Hepatocyte (in vitro differentiated cells): ENCODE measurements at regions not wholly inside any gene's neighbourhood (a gene's known extent, or its start where the extent isn't known, plus 50 kb on each side); places are given as distances from the start of the nearest gene placed in this dataset.
"Not testable (repeated sequence)": the region's sequence is repeated elsewhere in the genome, so short reads cannot be mapped to it uniquely, and the experiment has no call there.

ENCODE experiments used
- DNase-seq: peaks from one replicate; pipeline ENCODE4 v3.0.0-alpha.2; 2016; ENCODE audit warnings: low spot score
- H2AFZ ChIP-seq: fragments of 200-600 bp; sonication (generic); 2 replicates; pipeline ENCODE4 v1.6.0; 2016; ENCODE audit warnings: antibody characterized with exemption, mild to moderate bottlenecking
- H3K27ac ChIP-seq: fragments of 200-600 bp; sonication (generic); 2 replicates; pipeline ENCODE4 v1.5.1; 2016; ENCODE audit warnings: mild to moderate bottlenecking
- H3K27me3 ChIP-seq: fragments of 200-600 bp; sonication (generic); 2 replicates; pipeline ENCODE4 v1.6.1; 2016
- H3K36me3 ChIP-seq: fragments of 200-600 bp; sonication (generic); replicated peaks from 2 replicates; pipeline ENCODE4 v1.5.1; 2016; ENCODE audit warnings: low read depth; ENCODE audit not compliant: insufficient read depth
- H3K4me1 ChIP-seq: fragments of 200-600 bp; sonication (generic); 2 replicates; pipeline ENCODE4 v1.5.1; 2016; ENCODE audit warnings: mild to moderate bottlenecking, moderate library complexity; ENCODE audit not compliant: insufficient read depth
- H3K4me2 ChIP-seq: fragments of 200-600 bp; sonication (generic); 2 replicates; pipeline ENCODE4 v1.6.0; 2016
- H3K4me3 ChIP-seq: fragments of 200-600 bp; sonication (generic); 2 replicates; pipeline ENCODE4 v1.5.1; 2016; ENCODE audit warnings: mild to moderate bottlenecking
- H3K79me2 ChIP-seq: fragments of 200-600 bp; sonication (generic); 2 replicates; pipeline ENCODE4 v1.6.0; 2017; ENCODE audit warnings: mild to moderate bottlenecking
- H3K9me2 ChIP-seq: fragments of 200-600 bp; sonication (generic); replicated peaks from 2 replicates; pipeline ENCODE4 v1.6.0; 2017; ENCODE audit warnings: mild to moderate bottlenecking; ENCODE audit not compliant: insufficient read depth
- H3K9me3 ChIP-seq: fragments of 200-600 bp; sonication (generic); 2 replicates; pipeline ENCODE4 v1.5.1; 2016; ENCODE audit warnings: low read depth, mild to moderate bottlenecking
- H4K20me1 ChIP-seq: fragments of 200-600 bp; sonication (generic); 2 replicates; pipeline ENCODE4 v1.6.0; 2016; ENCODE audit warnings: mild to moderate bottlenecking; ENCODE audit not compliant: insufficient read depth, poor library complexity, severe bottlenecking
- EZH2 ChIP-seq: fragments of 200-600 bp; sonication (generic); IDR thresholded peaks from 2 replicates; pipeline ENCODE4 v1.6.1; 2016; ENCODE audit warnings: antibody characterized with exemption, mild to moderate bottlenecking, borderline replicate concordance
- EZH2phosphoT487 ChIP-seq: fragments of 200-600 bp; sonication (generic); IDR thresholded peaks from one replicate; pipeline ENCODE4 v1.6.1; 2018; ENCODE audit warnings: antibody characterized with exemption, mild to moderate bottlenecking, low read depth, moderate library complexity; ENCODE audit not compliant: unreplicated experiment, severe bottlenecking
- WGBS: methylation state at CpG from one replicate; pipeline ENCODE4 v1.1.6; 2016; ENCODE audit warnings: low lambda C conversion rate; ENCODE audit errors: missing lambda C conversion rate; 5-methylcytosine and 5-hydroxymethylcytosine counted together
- TF ChIP-seq, protein P1 (sequence below): fragments of 200-600 bp; sonication (generic); IDR thresholded peaks from 2 replicates; pipeline ENCODE4 v1.5.1; 2016; ENCODE audit warnings: antibody characterized with exemption, mild to moderate bottlenecking; ENCODE audit not compliant: poor library complexity

DNA sequence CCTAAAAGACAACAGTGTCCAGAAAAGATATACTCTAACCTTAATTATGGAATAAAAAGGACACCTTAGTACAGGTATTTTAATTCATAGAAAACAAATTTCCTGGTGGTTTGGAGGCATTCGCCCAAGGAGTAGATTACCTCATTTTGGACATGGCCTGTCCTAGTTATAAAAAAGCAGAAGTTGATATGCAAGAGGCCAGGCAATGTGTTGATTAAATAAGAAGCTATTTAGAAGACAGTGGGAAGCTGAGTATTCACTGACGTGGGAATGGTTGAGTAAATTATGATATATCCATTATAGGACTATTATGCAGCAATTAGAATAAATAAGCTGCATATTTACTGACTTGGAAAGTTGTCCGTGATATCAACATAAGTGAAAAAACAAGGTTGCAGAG lies 314.9 kb downstream of the ALDH8A1 start:
- Histone ChIP-seq H3K27ac (no peak overlapping the region), H3K9me2 (no peaks in the 10 kb centered on the region), H4K20me1 (no peaks in the 10 kb centered on the region), H3K36me3 (no peaks in the 10 kb centered on the region), H3K4me3 (no peak overlapping the region), H2AFZ (no peak overlapping the region), H3K4me2 (no peak overlapping the region), H3K27me3 (no peaks in the 10 kb centered on the region), H3K9me3 (no peaks in the 10 kb centered on the region), H3K79me2 (no peaks in the 10 kb centered on the region), H3K4me1 (no peaks in the 10 kb centered on the region)
- TF ChIP-seq EZH2, result no peak
- TF ChIP-seq, protein P1, sequence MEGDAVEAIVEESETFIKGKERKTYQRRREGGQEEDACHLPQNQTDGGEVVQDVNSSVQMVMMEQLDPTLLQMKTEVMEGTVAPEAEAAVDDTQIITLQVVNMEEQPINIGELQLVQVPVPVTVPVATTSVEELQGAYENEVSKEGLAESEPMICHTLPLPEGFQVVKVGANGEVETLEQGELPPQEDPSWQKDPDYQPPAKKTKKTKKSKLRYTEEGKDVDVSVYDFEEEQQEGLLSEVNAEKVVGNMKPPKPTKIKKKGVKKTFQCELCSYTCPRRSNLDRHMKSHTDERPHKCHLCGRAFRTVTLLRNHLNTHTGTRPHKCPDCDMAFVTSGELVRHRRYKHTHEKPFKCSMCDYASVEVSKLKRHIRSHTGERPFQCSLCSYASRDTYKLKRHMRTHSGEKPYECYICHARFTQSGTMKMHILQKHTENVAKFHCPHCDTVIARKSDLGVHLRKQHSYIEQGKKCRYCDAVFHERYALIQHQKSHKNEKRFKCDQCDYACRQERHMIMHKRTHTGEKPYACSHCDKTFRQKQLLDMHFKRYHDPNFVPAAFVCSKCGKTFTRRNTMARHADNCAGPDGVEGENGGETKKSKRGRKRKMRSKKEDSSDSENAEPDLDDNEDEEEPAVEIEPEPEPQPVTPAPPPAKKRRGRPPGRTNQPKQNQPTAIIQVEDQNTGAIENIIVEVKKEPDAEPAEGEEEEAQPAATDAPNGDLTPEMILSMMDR, result no peak
- no peak for TF ChIP-seq EZH2phosphoT487
- no peak for DNase-seq
- 95% methylated on average over 3 of the region's 3 CpGs for WGBS

DNA sequence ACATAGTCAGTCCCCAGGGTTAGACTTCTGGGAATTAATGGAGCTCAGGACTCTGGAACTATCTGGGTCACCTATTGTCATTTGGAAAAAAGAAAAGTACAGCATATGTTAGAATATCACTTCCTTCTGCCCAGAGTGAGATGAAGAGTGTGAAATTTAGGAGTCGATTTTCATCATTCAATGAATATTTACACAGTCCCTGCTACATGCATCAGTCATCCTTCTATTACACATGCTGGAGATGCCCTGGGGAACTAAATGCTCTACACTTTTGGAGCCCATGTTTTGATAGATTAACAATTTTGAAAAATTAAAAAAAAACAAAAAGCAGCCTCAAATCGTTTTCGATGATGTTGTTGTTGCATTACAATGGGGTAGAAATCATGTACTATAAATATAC lies 315.4 kb downstream of the ALDH8A1 start:
- Histone ChIP-seq H3K4me3 (no peak overlapping the region), H4K20me1 (no peaks in the 10 kb centered on the region), H3K36me3 (no peaks in the 10 kb centered on the region), H3K9me2 (no peaks in the 10 kb centered on the region), H3K27me3 (no peaks in the 10 kb centered on the region), H3K4me2 (no peak overlapping the region), H3K9me3 (no peaks in the 10 kb centered on the region), H3K27ac (no peak overlapping the region), H2AFZ (no peak overlapping the region), H3K79me2 (no peaks in the 10 kb centered on the region), H3K4me1 (no peaks in the 10 kb centered on the region)
- TF ChIP-seq, protein P1, result no peak
- TF ChIP-seq EZH2phosphoT487 (no peak), EZH2 (no peak)
- DNase-seq, result no peak
- 98% methylated on average over 3 of the region's 3 CpGs for whole genome bisulfite sequencing

DNA sequence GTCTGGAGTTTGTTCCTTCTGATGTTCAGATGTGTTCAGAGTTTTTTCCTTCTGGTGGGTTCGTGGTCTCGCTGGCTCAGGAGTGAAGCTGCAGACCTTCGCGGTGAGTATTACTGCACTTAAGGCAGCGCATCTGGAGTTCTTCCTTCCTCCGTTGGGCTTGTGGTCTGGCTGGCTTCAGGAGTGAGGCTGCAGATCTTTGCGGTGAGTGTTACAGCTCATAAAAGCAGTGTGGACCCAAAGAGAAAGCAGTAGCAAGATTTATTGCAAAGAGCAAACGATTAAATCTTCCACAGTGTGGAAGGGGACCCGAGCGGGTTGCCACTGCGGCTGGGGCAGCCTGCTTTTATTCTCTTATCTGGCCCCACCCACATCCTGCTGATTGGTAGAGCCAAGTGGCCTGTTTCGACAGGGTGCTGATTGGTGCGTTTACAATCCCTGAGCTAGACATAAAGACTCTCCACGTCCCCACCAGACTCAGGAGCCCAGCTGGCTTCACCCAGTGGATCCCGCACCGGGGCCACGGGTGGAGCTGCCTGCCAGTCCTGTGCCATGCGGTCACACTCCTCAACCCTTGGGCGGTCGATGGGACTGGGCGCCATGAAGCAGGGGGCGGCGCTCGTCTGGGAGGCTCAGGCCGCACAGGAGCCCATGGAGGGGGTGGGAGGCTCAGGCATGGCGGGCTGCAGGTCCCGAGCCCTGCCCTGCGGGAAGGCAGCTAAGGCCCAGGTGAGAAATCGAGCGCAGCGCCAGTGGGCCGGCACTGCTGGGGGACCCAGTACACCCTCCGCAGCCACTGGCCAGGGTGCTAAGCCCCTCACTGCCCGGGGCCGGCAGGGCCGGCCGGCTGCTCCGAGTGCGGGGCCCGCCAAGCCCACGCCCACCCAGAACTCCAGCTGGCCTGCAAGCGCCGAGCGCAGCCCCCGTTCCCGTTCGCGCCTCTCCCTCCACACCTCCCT lies 315.3 kb upstream of the SGK1 start:
- not testable (repeated sequence) for H3K27me3 ChIP-seq, H2AFZ ChIP-seq, H3K9me3 ChIP-seq, H3K9me2 ChIP-seq, H3K4me3 ChIP-seq, H3K36me3 ChIP-seq, H3K27ac ChIP-seq, DNase-seq, H4K20me1 ChIP-seq, H3K4me1 ChIP-seq, H3K79me2 ChIP-seq, H3K4me2 ChIP-seq
- 86% methylated on average over 19 of the region's 48 CpGs for WGBS

DNA sequence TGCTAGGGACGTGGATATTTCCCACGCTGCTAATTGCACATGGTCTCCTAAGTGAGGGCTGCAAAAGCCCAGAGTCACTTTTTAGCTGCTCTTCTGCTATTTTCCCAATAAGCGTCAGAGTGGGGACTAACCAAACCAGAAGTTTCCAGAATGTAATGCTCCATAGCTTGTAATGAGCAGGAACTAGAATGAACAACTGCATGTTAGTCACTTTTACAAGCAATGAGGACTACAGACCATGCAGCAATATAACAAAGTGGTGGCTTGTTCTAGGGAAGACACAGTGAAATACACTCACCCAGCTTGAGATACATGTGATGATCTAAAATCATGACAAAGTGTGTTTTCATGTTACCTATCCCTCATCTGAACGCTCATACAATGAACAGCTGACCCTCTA lies 314.1 kb upstream of the SGK1 start:
- Histone ChIP-seq H3K4me2 (no peak overlapping the region), H3K4me3 (no peak overlapping the region), H4K20me1 (no peaks in the 10 kb centered on the region), H3K9me2 (no peaks in the 10 kb centered on the region), H3K4me1 (no peaks in the 10 kb centered on the region), H2AFZ (no peak overlapping the region), H3K27me3 (no peaks in the 10 kb centered on the region), H3K9me3 (no peaks in the 10 kb centered on the region), H3K79me2 (no peaks in the 10 kb centered on the region), H3K36me3 (no peaks in the 10 kb centered on the region), H3K27ac (no peak overlapping the region)
- 87% methylated on average over 4 of the region's 4 CpGs for WGBS
- DNase-seq, result no peak
- TF ChIP-seq EZH2phosphoT487 (no peak), EZH2 (no peak)
- TF ChIP-seq, protein P1, result no peak
